BLaER1 (cell line): ENCODE measurements at regions not wholly inside any gene's neighbourhood (a gene's known extent, or its start where the extent isn't known, plus 50 kb on each side); places are given as distances from the start of the nearest gene placed in this dataset.

Experiments used
- H3K27ac ChIP-seq: shearing (Covaris generic); formaldehyde crosslinking; 2 replicates; pipeline ENCODE4 v1.8.1; 2022
- H3K27me3 ChIP-seq: shearing (Covaris generic); formaldehyde crosslinking; 2 replicates; pipeline ENCODE4 v1.8.1; 2022
- H3K36me3 ChIP-seq: shearing (Covaris generic); formaldehyde crosslinking; 2 replicates; pipeline ENCODE4 v1.8.1; 2022
- H3K4me1 ChIP-seq: shearing (Covaris generic); formaldehyde crosslinking; 2 replicates; pipeline ENCODE4 v1.8.1; 2022
- H3K4me2 ChIP-seq: shearing (Covaris generic); formaldehyde crosslinking; 2 replicates; pipeline ENCODE4 v1.8.1; 2022
- H3K4me3 ChIP-seq: shearing (Covaris generic); formaldehyde crosslinking; 2 replicates; pipeline ENCODE4 v1.8.1; 2022
- H3K9ac ChIP-seq: shearing (Covaris generic); formaldehyde crosslinking; 2 replicates; pipeline ENCODE4 v1.8.1; 2022
- H3K9me3 ChIP-seq: shearing (Covaris generic); formaldehyde crosslinking; 2 replicates; pipeline ENCODE4 v1.8.1; 2022
- H4K20me1 ChIP-seq: shearing (Covaris generic); formaldehyde crosslinking; 2 replicates; pipeline ENCODE4 v1.8.1; 2022
- Cebpa-rat ChIP-seq: shearing (Covaris generic); IDR thresholded peaks from 2 replicates; pipeline ENCODE4 v1.8.1; 2022

GRCh38 chr4:136737066-136737465 is 795.2 kb downstream of the PCDH18 start:
- TF ChIP-seq Cebpa-rat = no peak
- H3K4me2 ChIP-seq = no peak overlapping the region
- no peaks in the 10 kb centered on the region for H3K4me1 ChIP-seq
- H3K9ac ChIP-seq = no peak overlapping the region
- no peaks in the 10 kb centered on the region for H3K27me3 ChIP-seq
- no peaks in the 10 kb centered on the region for H4K20me1 ChIP-seq
- H3K27ac ChIP-seq = no peak overlapping the region
- H3K9me3 ChIP-seq = no peaks in the 10 kb centered on the region
- H3K4me3 ChIP-seq = no peak overlapping the region
- H3K36me3 ChIP-seq = no peaks in the 10 kb centered on the region

- no peak overlapping the region for H3K9ac ChIP-seq
- H3K27ac ChIP-seq = no peak overlapping the region
- no peaks in the 10 kb centered on the region for H4K20me1 ChIP-seq
- no peak for TF ChIP-seq Cebpa-rat
- no peaks in the 10 kb centered on the region for H3K9me3 ChIP-seq
- no peaks in the 10 kb centered on the region for H3K36me3 ChIP-seq
- H3K4me3 ChIP-seq = no peak overlapping the region
- no peaks in the 10 kb centered on the region for H3K27me3 ChIP-seq
- no peaks in the 10 kb centered on the region for H3K4me1 ChIP-seq
- H3K4me2 ChIP-seq = no peak overlapping the region
Observed at GRCh38 chr4:136731025-136731424, 801.3 kb downstream of the PCDH18 start.

GRCh38 chr4:136725286-136726081 is 806.8 kb downstream of the PCDH18 start:
- H3K9ac ChIP-seq = no peak overlapping the region
- no peak overlapping the region for H3K27ac ChIP-seq
- H3K27me3 ChIP-seq = no peaks in the 10 kb centered on the region
- H3K36me3 ChIP-seq = no peaks in the 10 kb centered on the region
- no peaks in the 10 kb centered on the region for H4K20me1 ChIP-seq
- no peak overlapping the region for H3K4me3 ChIP-seq
- no peak for TF ChIP-seq Cebpa-rat
- H3K4me2 ChIP-seq = no peak overlapping the region
- H3K4me1 ChIP-seq = no peaks in the 10 kb centered on the region
- no peaks in the 10 kb centered on the region for H3K9me3 ChIP-seq

GRCh38 chr4:136713140-136713539 is 819.2 kb downstream of the PCDH18 start:
- H3K27ac ChIP-seq = no peak overlapping the region

GRCh38 chr4:136709897-136710296 is 822.4 kb downstream of the PCDH18 start:
- no peak overlapping the region for H3K27ac ChIP-seq
- no peaks in the 10 kb centered on the region for H3K27me3 ChIP-seq
- TF ChIP-seq Cebpa-rat = no peak
- H4K20me1 ChIP-seq = no peaks in the 10 kb centered on the region
- no peaks in the 10 kb centered on the region for H3K4me1 ChIP-seq
- no peaks in the 10 kb centered on the region for H3K9me3 ChIP-seq
- no peak overlapping the region for H3K4me3 ChIP-seq
- no peak overlapping the region for H3K9ac ChIP-seq
- H3K4me2 ChIP-seq = no peak overlapping the region
- no peaks in the 10 kb centered on the region for H3K36me3 ChIP-seq

More at GRCh38 chr4:136713140-136713539, 819.2 kb downstream of the PCDH18 start:
- no peaks in the 10 kb centered on the region for H3K27me3 ChIP-seq
- H3K9ac ChIP-seq = no peak overlapping the region
- no peak overlapping the region for H3K4me2 ChIP-seq
- H3K4me3 ChIP-seq = no peak overlapping the region
- no peak for TF ChIP-seq Cebpa-rat
- H3K4me1 ChIP-seq = no peaks in the 10 kb centered on the region
- no peaks in the 10 kb centered on the region for H3K36me3 ChIP-seq
- H3K9me3 ChIP-seq = no peaks in the 10 kb centered on the region
- H4K20me1 ChIP-seq = no peaks in the 10 kb centered on the region

GRCh38 chr4:136706942-136707341 is 825.4 kb downstream of the PCDH18 start:
- TF ChIP-seq Cebpa-rat = no peak
- Histone ChIP-seq H3K4me1 (no peaks in the 10 kb centered on the region), H3K9me3 (no peaks in the 10 kb centered on the region), H3K27ac (no peak overlapping the region), H4K20me1 (no peaks in the 10 kb centered on the region), H3K27me3 (no peaks in the 10 kb centered on the region), H3K4me3 (no peak overlapping the region), H3K4me2 (no peak overlapping the region), H3K36me3 (no peaks in the 10 kb centered on the region), H3K9ac (no peak overlapping the region)

- Histone ChIP-seq H3K4me2 (no peak overlapping the region), H3K9me3 (no peaks in the 10 kb centered on the region), H3K36me3 (no peaks in the 10 kb centered on the region), H3K9ac (no peak overlapping the region), H4K20me1 (no peaks in the 10 kb centered on the region), H3K4me3 (no peak overlapping the region), H3K4me1 (no peaks in the 10 kb centered on the region), H3K27me3 (no peaks in the 10 kb centered on the region), H3K27ac (no peak overlapping the region)
- no peak for TF ChIP-seq Cebpa-rat
Observed at GRCh38 chr4:136699905-136700304, 832.4 kb downstream of the PCDH18 start.

GRCh38 chr4:136691607-136692006 is 840.7 kb downstream of the PCDH18 start:
- H3K9me3 ChIP-seq = no peaks in the 10 kb centered on the region
- TF ChIP-seq Cebpa-rat = no peak
- no peak overlapping the region for H3K4me3 ChIP-seq
- H3K4me1 ChIP-seq = no peaks in the 10 kb centered on the region
- no peak overlapping the region for H3K4me2 ChIP-seq
- no peaks in the 10 kb centered on the region for H4K20me1 ChIP-seq
- H3K36me3 ChIP-seq = no peaks in the 10 kb centered on the region
- no peak overlapping the region for H3K27ac ChIP-seq
- no peaks in the 10 kb centered on the region for H3K27me3 ChIP-seq
- H3K9ac ChIP-seq = no peak overlapping the region

GRCh38 chr4:136690360-136690759 is 841.9 kb downstream of the PCDH18 start:
- no peaks in the 10 kb centered on the region for H3K4me1 ChIP-seq
- TF ChIP-seq Cebpa-rat = no peak
- H3K36me3 ChIP-seq = no peaks in the 10 kb centered on the region
- H3K9me3 ChIP-seq = no peaks in the 10 kb centered on the region
- H3K4me3 ChIP-seq = no peak overlapping the region
- no peak overlapping the region for H3K27ac ChIP-seq
- no peaks in the 10 kb centered on the region for H4K20me1 ChIP-seq
- no peaks in the 10 kb centered on the region for H3K27me3 ChIP-seq
- no peak overlapping the region for H3K4me2 ChIP-seq
- H3K9ac ChIP-seq = no peak overlapping the region

- H3K27ac ChIP-seq = no peak overlapping the region
- H3K4me1 ChIP-seq = no peaks in the 10 kb centered on the region
- no peak overlapping the region for H3K4me2 ChIP-seq
- no peak overlapping the region for H3K4me3 ChIP-seq
- TF ChIP-seq Cebpa-rat = no peak
- no peak overlapping the region for H3K9ac ChIP-seq
- no peaks in the 10 kb centered on the region for H3K27me3 ChIP-seq
- no peaks in the 10 kb centered on the region for H4K20me1 ChIP-seq
- no peaks in the 10 kb centered on the region for H3K36me3 ChIP-seq
- no peaks in the 10 kb centered on the region for H3K9me3 ChIP-seq
Observed at GRCh38 chr4:136687596-136687995, 844.7 kb downstream of the PCDH18 start.
